ENCODE measurements at regions not wholly inside any gene's neighbourhood (a gene's known extent, or its start where the extent isn't known, plus 50 kb on each side); places are given as distances from the start of the nearest gene placed in this dataset.
A peak's percentile ranks its signal among the peaks of the same experiment; 100 is the strongest.

GRCh38 chr14:89509891-89510290 lies 92.9 kb upstream of the FOXN3 start:
- Mint-ChIP-seq H3K4me1 (peaks cover 11% of the 10 kb centered on the region), H3K4me3 (no peak overlapping the region), H3K27ac (peak overlapping the region; percentile 52), H3K36me3 (ENCODE audit: low read depth) (peaks cover 11% of the 10 kb centered on the region), H3K9me3 (peaks cover 12% of the 10 kb centered on the region), H3K27me3 (ENCODE audit: insufficient read depth) (no peaks in the 10 kb centered on the region)
- Histone ChIP-seq H3K9ac (ENCODE audit: extremely low read depth, low read length, poor library complexity, severe bottlenecking) (no peak overlapping the region), H3K4me1 (ENCODE audit: control insufficient read depth, insufficient read depth, low read length) (no peaks in the 10 kb centered on the region), H3K27me3 (ENCODE audit: control insufficient read depth, insufficient read depth, low read length, poor library complexity, severe bottlenecking) (no peaks in the 10 kb centered on the region), H3K27ac (ENCODE audit: low read depth, low read length) (no peak overlapping the region), H3K36me3 (ENCODE audit: control insufficient read depth, insufficient read depth, low read length) (no peaks in the 10 kb centered on the region), H3K4me3 (ENCODE audit: low read length) (no peak overlapping the region), H3K9me3 (ENCODE audit: control insufficient read depth, low read length) (no peaks in the 10 kb centered on the region)
- DNase-seq = peak; percentile 57
- TF ChIP-seq, protein P1, sequence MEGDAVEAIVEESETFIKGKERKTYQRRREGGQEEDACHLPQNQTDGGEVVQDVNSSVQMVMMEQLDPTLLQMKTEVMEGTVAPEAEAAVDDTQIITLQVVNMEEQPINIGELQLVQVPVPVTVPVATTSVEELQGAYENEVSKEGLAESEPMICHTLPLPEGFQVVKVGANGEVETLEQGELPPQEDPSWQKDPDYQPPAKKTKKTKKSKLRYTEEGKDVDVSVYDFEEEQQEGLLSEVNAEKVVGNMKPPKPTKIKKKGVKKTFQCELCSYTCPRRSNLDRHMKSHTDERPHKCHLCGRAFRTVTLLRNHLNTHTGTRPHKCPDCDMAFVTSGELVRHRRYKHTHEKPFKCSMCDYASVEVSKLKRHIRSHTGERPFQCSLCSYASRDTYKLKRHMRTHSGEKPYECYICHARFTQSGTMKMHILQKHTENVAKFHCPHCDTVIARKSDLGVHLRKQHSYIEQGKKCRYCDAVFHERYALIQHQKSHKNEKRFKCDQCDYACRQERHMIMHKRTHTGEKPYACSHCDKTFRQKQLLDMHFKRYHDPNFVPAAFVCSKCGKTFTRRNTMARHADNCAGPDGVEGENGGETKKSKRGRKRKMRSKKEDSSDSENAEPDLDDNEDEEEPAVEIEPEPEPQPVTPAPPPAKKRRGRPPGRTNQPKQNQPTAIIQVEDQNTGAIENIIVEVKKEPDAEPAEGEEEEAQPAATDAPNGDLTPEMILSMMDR (conservative IDR thresholded peaks at IDR 0.05) = no peak
- 73 to 93% methylated on average over 3 of the region's 3 CpGs for WGBS, 2 experiments (ENCODE audit: insufficient coverage in 1 of 2, insufficient read length in 1 of 2)

DNA sequence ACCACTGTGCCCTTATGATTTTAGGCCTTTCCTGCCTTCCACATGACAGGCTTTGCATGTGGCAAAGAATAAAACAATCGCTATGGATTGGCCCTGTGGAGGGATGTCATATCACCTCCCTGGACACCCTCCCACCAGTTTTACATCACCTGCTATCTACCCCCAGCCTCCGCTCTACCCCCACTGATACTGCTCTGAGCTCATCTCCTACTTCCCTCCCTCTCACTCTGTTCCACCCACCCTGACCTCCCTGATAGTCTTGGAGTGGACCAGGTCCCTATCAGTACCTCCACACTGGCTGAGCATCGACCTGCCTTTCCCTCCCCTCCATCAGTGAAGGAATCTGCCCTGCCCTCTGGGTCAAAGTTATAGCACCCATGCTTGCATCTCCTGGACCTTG lies 91.8 kb upstream of the FOXN3 start:
- H3K9me3 ChIP-seq (ENCODE audit: control insufficient read depth, low read length) = no peaks in the 10 kb centered on the region
- 86 to 89% methylated on average over 3 of the region's 3 CpGs for WGBS, 2 experiments (ENCODE audit: insufficient coverage in 1 of 2, insufficient read length in 1 of 2)
- no peak overlapping the region for H3K27ac ChIP-seq (ENCODE audit: low read depth, low read length)
- H3K9ac ChIP-seq (ENCODE audit: extremely low read depth, low read length, poor library complexity, severe bottlenecking) = no peak overlapping the region
- no peaks in the 10 kb centered on the region for H3K27me3 ChIP-seq (ENCODE audit: control insufficient read depth, insufficient read depth, low read length, poor library complexity, severe bottlenecking)
- Mint-ChIP-seq H3K4me1 (peaks cover 15% of the 10 kb centered on the region), H3K9me3 (peaks cover 16% of the 10 kb centered on the region), H3K27me3 (ENCODE audit: insufficient read depth) (no peaks in the 10 kb centered on the region), H3K4me3 (no peak overlapping the region), H3K27ac (no peak overlapping the region), H3K36me3 (ENCODE audit: low read depth) (peaks cover 15% of the 10 kb centered on the region)
- TF ChIP-seq, protein P1 (conservative IDR thresholded peaks at IDR 0.05) = no peak
- DNase-seq = no peak
- H3K36me3 ChIP-seq (ENCODE audit: control insufficient read depth, insufficient read depth, low read length) = no peaks in the 10 kb centered on the region
- no peaks in the 10 kb centered on the region for H3K4me1 ChIP-seq (ENCODE audit: control insufficient read depth, insufficient read depth, low read length)
- no peak overlapping the region for H3K4me3 ChIP-seq (ENCODE audit: low read length)

- no peak overlapping the region for H3K4me3 Mint-ChIP-seq
- peaks cover 15% of the 10 kb centered on the region for H3K36me3 Mint-ChIP-seq (ENCODE audit: low read depth)
- no peak overlapping the region for H3K27ac Mint-ChIP-seq
- no peak for DNase-seq
- Histone ChIP-seq H3K27ac (ENCODE audit: low read depth, low read length) (no peak overlapping the region), H3K9me3 (ENCODE audit: control insufficient read depth, low read length) (no peaks in the 10 kb centered on the region), H3K4me3 (ENCODE audit: low read length) (no peak overlapping the region), H3K36me3 (ENCODE audit: control insufficient read depth, insufficient read depth, low read length) (no peaks in the 10 kb centered on the region), H3K9ac (ENCODE audit: extremely low read depth, low read length, poor library complexity, severe bottlenecking) (no peak overlapping the region), H3K27me3 (ENCODE audit: control insufficient read depth, insufficient read depth, low read length, poor library complexity, severe bottlenecking) (no peaks in the 10 kb centered on the region), H3K4me1 (ENCODE audit: control insufficient read depth, insufficient read depth, low read length) (no peaks in the 10 kb centered on the region)
- H3K4me1 Mint-ChIP-seq = peaks cover 16% of the 10 kb centered on the region
- H3K27me3 Mint-ChIP-seq (ENCODE audit: insufficient read depth) = no peaks in the 10 kb centered on the region
- peaks cover 16% of the 10 kb centered on the region for H3K9me3 Mint-ChIP-seq
- TF ChIP-seq, protein P1 (conservative IDR thresholded peaks at IDR 0.05) = no peak
- 95 to 98% methylated on average over 5 to 6 of the region's 7 CpGs for WGBS, 2 experiments (ENCODE audit: insufficient coverage in 1 of 2, insufficient read length in 1 of 2)
These were observed 91.0 kb upstream of the FOXN3 start for GRCh38 chr14:89507926-89508460.
